ENCODE measurements at regions not wholly inside any gene's neighbourhood (a gene's known extent, or its start where the extent isn't known, plus 50 kb on each side); places are given as distances from the start of the nearest gene placed in this dataset.

GRCh38 chr16:86129541-86129940 lies 230.6 kb downstream of the IRF8 start:
- TF ChIP-seq REST (IDR thresholded peaks at IDR 0.05; ENCODE audit: low read depth) (no peak), EP300 (IDR thresholded peaks at IDR 0.05; ENCODE audit: borderline replicate concordance) (no peak), MAX (IDR thresholded peaks at IDR 0.05) (no peak), CEBPB (IDR thresholded peaks at IDR 0.05) (no peak), TCF12 (IDR thresholded peaks at IDR 0.05; ENCODE audit: low read depth) (no peak), NFIC (IDR thresholded peaks at IDR 0.05) (no peak), FOXM1 (IDR thresholded peaks at IDR 0.05; ENCODE audit: borderline replicate concordance, low read depth) (no peak), TEAD4 (IDR thresholded peaks at IDR 0.05) (no peak), EGR1 (IDR thresholded peaks at IDR 0.05) (no peak)
- TF ChIP-seq, protein P1, sequence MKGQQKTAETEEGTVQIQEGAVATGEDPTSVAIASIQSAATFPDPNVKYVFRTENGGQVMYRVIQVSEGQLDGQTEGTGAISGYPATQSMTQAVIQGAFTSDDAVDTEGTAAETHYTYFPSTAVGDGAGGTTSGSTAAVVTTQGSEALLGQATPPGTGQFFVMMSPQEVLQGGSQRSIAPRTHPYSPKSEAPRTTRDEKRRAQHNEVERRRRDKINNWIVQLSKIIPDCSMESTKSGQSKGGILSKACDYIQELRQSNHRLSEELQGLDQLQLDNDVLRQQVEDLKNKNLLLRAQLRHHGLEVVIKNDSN (IDR thresholded peaks at IDR 0.05): no peak

GRCh38 chr16:86133377-86133776 lies 234.4 kb downstream of the IRF8 start:
- TF ChIP-seq REST (IDR thresholded peaks at IDR 0.05; ENCODE audit: low read depth): no peak
- no peak for TF ChIP-seq NFIC (IDR thresholded peaks at IDR 0.05)
- no peak for TF ChIP-seq YY1 (IDR thresholded peaks at IDR 0.05; ENCODE audit: low read depth)
- TF ChIP-seq EGR1 (IDR thresholded peaks at IDR 0.05): no peak
- TF ChIP-seq, protein P1 (IDR thresholded peaks at IDR 0.05): no peak
- TF ChIP-seq EP300 (IDR thresholded peaks at IDR 0.05; ENCODE audit: borderline replicate concordance): no peak
- no peak for TF ChIP-seq FOXM1 (IDR thresholded peaks at IDR 0.05; ENCODE audit: borderline replicate concordance, low read depth)

GRCh38 chr16:86133847-86134375 lies 234.9 kb downstream of the IRF8 start:
- TF ChIP-seq RAD21 (IDR thresholded peaks at IDR 0.05; ENCODE audit: low read depth) (no peak), TEAD4 (IDR thresholded peaks at IDR 0.05) (no peak), CREB1 (IDR thresholded peaks at IDR 0.05; ENCODE audit: low read depth) (no peak), REST (IDR thresholded peaks at IDR 0.05; ENCODE audit: low read depth) (no peak), FOXM1 (IDR thresholded peaks at IDR 0.05; ENCODE audit: borderline replicate concordance, low read depth) (no peak), YY1 (IDR thresholded peaks at IDR 0.05; ENCODE audit: low read depth) (no peak), CEBPB (IDR thresholded peaks at IDR 0.05) (no peak)

GRCh38 chr16:86134802-86135461 lies 236.0 kb downstream of the IRF8 start:
- TF ChIP-seq FOXM1 (IDR thresholded peaks at IDR 0.05; ENCODE audit: borderline replicate concordance, low read depth): no peak
- TF ChIP-seq RAD21 (IDR thresholded peaks at IDR 0.05; ENCODE audit: low read depth): no peak
- TF ChIP-seq YY1 (IDR thresholded peaks at IDR 0.05; ENCODE audit: low read depth): no peak
- no peak for TF ChIP-seq MAX (IDR thresholded peaks at IDR 0.05)
- TF ChIP-seq CREB1 (IDR thresholded peaks at IDR 0.05; ENCODE audit: low read depth): no peak
- no peak for TF ChIP-seq NFIC (IDR thresholded peaks at IDR 0.05)
- no peak for TF ChIP-seq EP300 (IDR thresholded peaks at IDR 0.05; ENCODE audit: borderline replicate concordance)
- TF ChIP-seq, protein P1 (IDR thresholded peaks at IDR 0.05): no peak
- TF ChIP-seq ZBTB7A (IDR thresholded peaks at IDR 0.05; ENCODE audit: low read depth): no peak
- no peak for TF ChIP-seq TEAD4 (IDR thresholded peaks at IDR 0.05)
- TF ChIP-seq TCF12 (IDR thresholded peaks at IDR 0.05; ENCODE audit: low read depth): no peak
- no peak for TF ChIP-seq TAF1 (IDR thresholded peaks at IDR 0.05; ENCODE audit: low read depth)
- TF ChIP-seq EGR1 (IDR thresholded peaks at IDR 0.05): no peak
- no peak for TF ChIP-seq REST (IDR thresholded peaks at IDR 0.05; ENCODE audit: low read depth)

Data from Ishikawa (cell line).